ENCODE measurements at regions not wholly inside any gene's neighbourhood (a gene's known extent, or its start where the extent isn't known, plus 50 kb on each side); places are given as distances from the start of the nearest gene placed in this dataset.

DNA sequence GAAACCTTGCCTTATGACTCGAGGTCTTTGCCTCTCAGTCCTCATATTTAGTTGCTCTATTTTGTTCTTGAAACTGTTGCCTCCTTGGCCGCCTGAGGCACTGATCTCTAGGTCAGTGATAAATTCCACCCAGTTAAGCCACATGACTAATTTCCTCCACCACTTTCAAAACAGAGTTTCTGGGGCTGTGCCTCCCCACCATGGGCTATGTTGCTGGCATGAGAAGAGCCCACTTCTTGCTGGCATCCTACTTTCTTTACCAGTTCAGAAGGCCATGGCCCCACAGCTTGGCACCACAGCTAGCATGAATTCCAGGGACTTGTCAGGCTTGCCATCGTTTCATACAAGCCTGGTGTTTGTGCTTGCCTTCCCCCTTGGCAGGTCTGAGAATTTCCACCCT lies 361.4 kb upstream of the JAG1 start:
- TF ChIP-seq POLR2A (IDR thresholded peaks at IDR 0.05) (no peak), CTCF (IDR thresholded peaks at IDR 0.05) (no peak)

Measured in Peyer's patch (tissue), 4 donors.